GM23338 (cell line): ENCODE measurements at regions not wholly inside any gene's neighbourhood (a gene's known extent, or its start where the extent isn't known, plus 50 kb on each side); places are given as distances from the start of the nearest gene placed in this dataset.
"Not testable (repeated sequence)": the region's sequence is repeated elsewhere in the genome, so short reads cannot be mapped to it uniquely, and the experiment has no call there.

Source experiments
- ATAC-seq: fragments of 200-7000 bp; cut with Tn5 transposase; 3 replicates; pipeline ENCODE4 v1.9.1; 2020
- DNase-seq: peaks from one replicate; pipeline ENCODE4 v3.0.0-alpha.2; 2015; ENCODE audit warnings: low spot score
- H2AFZ ChIP-seq: fragments of 200-600 bp; sonication (generic); 2 replicates; pipeline ENCODE4 v1.8.0; 2016; ENCODE audit warnings: antibody characterized with exemption, mild to moderate bottlenecking, moderate library complexity
- H3F3A ChIP-seq: fragments of 200-600 bp; sonication (generic); replicated peaks from 2 replicates; pipeline ENCODE4 v1.8.0; 2017; ENCODE audit warnings: antibody characterized with exemption, mixed run types, low read depth
- H3K27ac ChIP-seq: fragments of 200-600 bp; sonication (generic); 2 replicates; pipeline ENCODE4 v1.6.1; 2016; ENCODE audit warnings: low read depth
- H3K27me3 ChIP-seq: fragments of 200-600 bp; sonication (generic); 2 replicates; pipeline ENCODE4 v1.8.0; 2016; ENCODE audit warnings: mild to moderate bottlenecking, mixed run types, moderate library complexity; ENCODE audit not compliant: insufficient read depth
- H3K36me3 ChIP-seq: fragments of 200-600 bp; sonication (generic); 2 replicates; pipeline ENCODE4 v1.8.0; 2016; ENCODE audit warnings: mild to moderate bottlenecking; ENCODE audit not compliant: insufficient read depth
- H3K4me1 ChIP-seq: fragments of 200-600 bp; sonication (generic); 2 replicates; pipeline ENCODE4 v1.8.0; 2016; ENCODE audit warnings: mild to moderate bottlenecking, moderate library complexity; ENCODE audit not compliant: insufficient read depth
- H3K4me2 ChIP-seq: fragments of 200-600 bp; sonication (generic); 2 replicates; pipeline ENCODE4 v1.7.1; 2017; ENCODE audit warnings: mixed run types
- H3K4me3 ChIP-seq: fragments of 200-600 bp; sonication (generic); 2 replicates; pipeline ENCODE4 v1.6.1; 2016; ENCODE audit warnings: mixed run types
- H3K79me2 ChIP-seq: fragments of 200-600 bp; sonication (generic); replicated peaks from 2 replicates; pipeline ENCODE4 v1.8.0; 2017; ENCODE audit warnings: mild to moderate bottlenecking; ENCODE audit not compliant: insufficient read depth
- H3K9me2 ChIP-seq: fragments of 200-600 bp; sonication (generic); 2 replicates; pipeline ENCODE4 v1.8.0; 2017; ENCODE audit not compliant: insufficient read depth
- H4K20me1 ChIP-seq: fragments of 200-600 bp; sonication (generic); replicated peaks from 2 replicates; pipeline ENCODE4 v1.8.0; 2017; ENCODE audit warnings: mild to moderate bottlenecking; ENCODE audit not compliant: insufficient read depth
- H3K27ac Mint-ChIP-seq: 2 replicates; pipeline ENCODE4 v1.8.0; 2020; ENCODE audit warnings: inconsistent platforms, mild to moderate bottlenecking, moderate library complexity, mixed read lengths
- H3K27me3 Mint-ChIP-seq: 3 replicates; pipeline ENCODE4 v1.8.0; 2022; ENCODE audit warnings: low read depth, mild to moderate bottlenecking, moderate library complexity, mixed read lengths, inconsistent platforms; ENCODE audit not compliant: insufficient read depth, poor library complexity
- H3K36me3 Mint-ChIP-seq: 3 replicates; pipeline ENCODE4 v1.8.0; 2021; ENCODE audit warnings: low read depth, mild to moderate bottlenecking, inconsistent platforms, moderate library complexity, mixed read lengths
- H3K4me1 Mint-ChIP-seq: 3 replicates; pipeline ENCODE4 v1.8.0; 2020; ENCODE audit warnings: mild to moderate bottlenecking, inconsistent platforms, mixed read lengths
- H3K4me3 Mint-ChIP-seq: 3 replicates; pipeline ENCODE4 v1.8.0; 2021; ENCODE audit warnings: moderate library complexity, mild to moderate bottlenecking, inconsistent platforms, mixed read lengths
- H3K9me3 Mint-ChIP-seq: 3 replicates; pipeline ENCODE4 v1.8.0; 2020; ENCODE audit warnings: moderate library complexity, mild to moderate bottlenecking, inconsistent platforms, mixed read lengths
- CREB1 ChIP-seq: fragments of 250-450 bp; sonication (Bioruptor Pico); IDR thresholded peaks from 2 replicates; pipeline ENCODE4 v1.5.0; 2020; ENCODE audit warnings: low read depth, mild to moderate bottlenecking, moderate library complexity
- EZH2phosphoT487 ChIP-seq: fragments of 200-600 bp; sonication (generic); IDR thresholded peaks from one replicate; pipeline ENCODE4 v1.8.1; 2018; ENCODE audit warnings: antibody characterized with exemption; ENCODE audit not compliant: unreplicated experiment
- NANOG ChIP-seq: IDR thresholded peaks from 2 replicates; pipeline ENCODE4 v1.6.1; 2016; ENCODE audit warnings: antibody characterized with exemption, borderline replicate concordance
- ZNF114 ChIP-seq: fragments of 250-450 bp; sonication (Bioruptor Pico); IDR thresholded peaks from 2 replicates; pipeline ENCODE4 v1.5.0; 2020; ENCODE audit warnings: mild to moderate bottlenecking, moderate library complexity
- TF ChIP-seq, protein P1 (sequence below): IDR thresholded peaks from 2 replicates; pipeline ENCODE4 v1.6.1; 2016; ENCODE audit warnings: antibody characterized with exemption
- TF ChIP-seq, protein P2 (sequence below): fragments of 250-450 bp; sonication (Bioruptor Pico); IDR thresholded peaks from 2 replicates; pipeline ENCODE4 v1.5.0; 2020; ENCODE audit warnings: mild to moderate bottlenecking, moderate library complexity

DNA sequence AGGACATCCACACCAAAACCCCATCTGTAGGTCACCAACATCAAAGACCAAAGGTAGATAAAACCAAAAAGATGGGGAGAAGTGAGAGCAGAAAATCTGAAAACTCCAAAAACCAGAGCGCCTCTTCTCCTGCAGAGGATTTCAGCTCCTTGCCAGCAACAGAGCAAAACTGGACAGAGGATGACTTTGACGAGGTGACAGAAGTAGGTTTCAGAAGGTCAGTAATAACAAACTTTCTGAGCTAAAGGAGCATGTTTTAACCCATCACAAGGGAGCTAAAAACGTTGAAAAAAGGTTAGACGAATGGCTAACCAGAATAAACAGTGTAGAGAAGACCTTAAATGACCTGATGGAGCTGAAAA is 142.9 kb upstream of the FBXL7 start:
- H3K4me2 ChIP-seq, H3K27me3 ChIP-seq, H3K36me3 ChIP-seq, H3K79me2 ChIP-seq, H3K27ac ChIP-seq, H3F3A ChIP-seq, DNase-seq, H3K4me3 ChIP-seq, H2AFZ ChIP-seq, H4K20me1 ChIP-seq, H3K4me1 Mint-ChIP-seq, ATAC-seq, H3K9me3 Mint-ChIP-seq, H3K4me3 Mint-ChIP-seq, H3K4me1 ChIP-seq, H3K27me3 Mint-ChIP-seq, H3K36me3 Mint-ChIP-seq, H3K27ac Mint-ChIP-seq: not testable (repeated sequence)
- H3K9me2 ChIP-seq: peaks cover 22% of the 10 kb centered on the region

DNA sequence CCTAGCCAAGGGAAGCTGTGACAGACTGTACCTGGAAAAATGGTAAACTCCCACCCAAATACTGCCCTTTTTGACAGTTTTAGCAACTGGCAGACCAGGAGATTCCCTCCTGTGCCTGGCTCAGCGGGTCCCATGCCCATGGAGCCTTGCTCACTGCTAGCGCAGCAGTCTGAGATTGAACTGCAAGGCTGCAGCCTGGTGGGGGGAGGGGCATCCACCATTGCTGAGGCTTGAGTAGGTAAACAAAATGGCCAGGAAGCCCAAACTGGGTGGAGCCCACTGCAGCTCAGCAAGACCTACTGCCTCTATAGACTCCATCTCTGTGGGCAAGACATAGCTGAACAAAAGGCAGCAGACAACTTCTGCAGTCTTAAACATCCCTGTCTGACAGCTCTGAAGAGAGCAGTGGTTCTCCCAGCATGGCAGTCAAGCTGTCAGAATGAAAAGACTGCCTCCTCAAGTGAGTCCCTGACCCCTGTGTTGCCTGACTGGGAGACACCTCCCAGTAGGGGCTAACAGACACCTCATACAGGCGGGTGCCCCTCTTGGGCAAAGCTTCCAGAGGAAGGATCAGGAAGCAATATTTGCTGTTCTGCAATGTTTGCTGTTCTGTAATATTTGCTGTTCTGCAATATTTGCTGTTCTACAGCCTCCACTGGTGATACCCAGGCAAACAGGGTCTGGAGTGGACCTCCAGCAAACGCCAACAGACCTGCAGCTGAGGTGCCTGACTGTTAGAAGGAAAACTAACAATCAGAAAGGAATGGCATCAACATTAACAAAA is 143.5 kb upstream of the FBXL7 start:
- H4K20me1 ChIP-seq, H3K4me3 Mint-ChIP-seq, H3K4me1 ChIP-seq, ATAC-seq, H3K36me3 Mint-ChIP-seq, H3K4me3 ChIP-seq, H3K9me3 Mint-ChIP-seq, H3K79me2 ChIP-seq, H3F3A ChIP-seq, H3K4me2 ChIP-seq, DNase-seq, H3K27me3 ChIP-seq, H3K36me3 ChIP-seq, H3K27ac ChIP-seq, H3K4me1 Mint-ChIP-seq, H3K27ac Mint-ChIP-seq, H2AFZ ChIP-seq, H3K27me3 Mint-ChIP-seq: not testable (repeated sequence)
- peaks cover 22% of the 10 kb centered on the region for H3K9me2 ChIP-seq

DNA sequence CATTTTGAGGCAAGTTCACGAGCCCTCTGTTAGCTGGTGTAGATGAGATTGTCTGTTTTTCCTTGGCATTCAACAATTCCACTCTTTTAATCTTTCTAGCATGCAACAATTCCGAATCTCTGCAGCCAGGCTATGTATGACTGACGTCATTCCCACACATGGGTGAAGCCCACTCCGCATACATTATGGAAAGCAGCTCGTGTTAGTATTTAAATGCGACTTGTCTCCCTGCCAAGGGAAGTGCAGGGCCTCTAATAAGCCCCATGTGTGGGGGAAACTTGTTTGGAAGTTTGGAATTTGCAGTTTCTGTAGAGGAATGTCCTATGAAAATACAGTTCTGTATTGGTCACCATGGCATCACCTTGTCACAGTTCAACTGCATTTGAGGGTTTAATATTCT is 146.0 kb upstream of the FBXL7 start:
- H3K4me1 ChIP-seq: no peaks in the 10 kb centered on the region
- H3K36me3 ChIP-seq: no peaks in the 10 kb centered on the region
- Mint-ChIP-seq H3K27me3 (no peaks in the 10 kb centered on the region), H3K9me3 (no peaks in the 10 kb centered on the region), H3K36me3 (no peaks in the 10 kb centered on the region), H3K4me3 (no peak overlapping the region), H3K4me1 (peaks cover 8% of the 10 kb centered on the region), H3K27ac (no peak overlapping the region)
- no peaks in the 10 kb centered on the region for H3F3A ChIP-seq
- no peak overlapping the region for H3K4me2 ChIP-seq
- H3K79me2 ChIP-seq: no peaks in the 10 kb centered on the region
- H3K9me2 ChIP-seq: peaks cover 22% of the 10 kb centered on the region
- no peak overlapping the region; the same call in 1 of the 2 replicates for H2AFZ ChIP-seq
- no peak overlapping the region for H3K4me3 ChIP-seq
- DNase-seq (peak; percentile 14), ATAC-seq (peak; percentile 51)
- H4K20me1 ChIP-seq: no peaks in the 10 kb centered on the region
- TF ChIP-seq, protein P1, sequence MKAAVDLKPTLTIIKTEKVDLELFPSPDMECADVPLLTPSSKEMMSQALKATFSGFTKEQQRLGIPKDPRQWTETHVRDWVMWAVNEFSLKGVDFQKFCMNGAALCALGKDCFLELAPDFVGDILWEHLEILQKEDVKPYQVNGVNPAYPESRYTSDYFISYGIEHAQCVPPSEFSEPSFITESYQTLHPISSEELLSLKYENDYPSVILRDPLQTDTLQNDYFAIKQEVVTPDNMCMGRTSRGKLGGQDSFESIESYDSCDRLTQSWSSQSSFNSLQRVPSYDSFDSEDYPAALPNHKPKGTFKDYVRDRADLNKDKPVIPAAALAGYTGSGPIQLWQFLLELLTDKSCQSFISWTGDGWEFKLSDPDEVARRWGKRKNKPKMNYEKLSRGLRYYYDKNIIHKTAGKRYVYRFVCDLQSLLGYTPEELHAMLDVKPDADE: no peak
- TF ChIP-seq, protein P2, sequence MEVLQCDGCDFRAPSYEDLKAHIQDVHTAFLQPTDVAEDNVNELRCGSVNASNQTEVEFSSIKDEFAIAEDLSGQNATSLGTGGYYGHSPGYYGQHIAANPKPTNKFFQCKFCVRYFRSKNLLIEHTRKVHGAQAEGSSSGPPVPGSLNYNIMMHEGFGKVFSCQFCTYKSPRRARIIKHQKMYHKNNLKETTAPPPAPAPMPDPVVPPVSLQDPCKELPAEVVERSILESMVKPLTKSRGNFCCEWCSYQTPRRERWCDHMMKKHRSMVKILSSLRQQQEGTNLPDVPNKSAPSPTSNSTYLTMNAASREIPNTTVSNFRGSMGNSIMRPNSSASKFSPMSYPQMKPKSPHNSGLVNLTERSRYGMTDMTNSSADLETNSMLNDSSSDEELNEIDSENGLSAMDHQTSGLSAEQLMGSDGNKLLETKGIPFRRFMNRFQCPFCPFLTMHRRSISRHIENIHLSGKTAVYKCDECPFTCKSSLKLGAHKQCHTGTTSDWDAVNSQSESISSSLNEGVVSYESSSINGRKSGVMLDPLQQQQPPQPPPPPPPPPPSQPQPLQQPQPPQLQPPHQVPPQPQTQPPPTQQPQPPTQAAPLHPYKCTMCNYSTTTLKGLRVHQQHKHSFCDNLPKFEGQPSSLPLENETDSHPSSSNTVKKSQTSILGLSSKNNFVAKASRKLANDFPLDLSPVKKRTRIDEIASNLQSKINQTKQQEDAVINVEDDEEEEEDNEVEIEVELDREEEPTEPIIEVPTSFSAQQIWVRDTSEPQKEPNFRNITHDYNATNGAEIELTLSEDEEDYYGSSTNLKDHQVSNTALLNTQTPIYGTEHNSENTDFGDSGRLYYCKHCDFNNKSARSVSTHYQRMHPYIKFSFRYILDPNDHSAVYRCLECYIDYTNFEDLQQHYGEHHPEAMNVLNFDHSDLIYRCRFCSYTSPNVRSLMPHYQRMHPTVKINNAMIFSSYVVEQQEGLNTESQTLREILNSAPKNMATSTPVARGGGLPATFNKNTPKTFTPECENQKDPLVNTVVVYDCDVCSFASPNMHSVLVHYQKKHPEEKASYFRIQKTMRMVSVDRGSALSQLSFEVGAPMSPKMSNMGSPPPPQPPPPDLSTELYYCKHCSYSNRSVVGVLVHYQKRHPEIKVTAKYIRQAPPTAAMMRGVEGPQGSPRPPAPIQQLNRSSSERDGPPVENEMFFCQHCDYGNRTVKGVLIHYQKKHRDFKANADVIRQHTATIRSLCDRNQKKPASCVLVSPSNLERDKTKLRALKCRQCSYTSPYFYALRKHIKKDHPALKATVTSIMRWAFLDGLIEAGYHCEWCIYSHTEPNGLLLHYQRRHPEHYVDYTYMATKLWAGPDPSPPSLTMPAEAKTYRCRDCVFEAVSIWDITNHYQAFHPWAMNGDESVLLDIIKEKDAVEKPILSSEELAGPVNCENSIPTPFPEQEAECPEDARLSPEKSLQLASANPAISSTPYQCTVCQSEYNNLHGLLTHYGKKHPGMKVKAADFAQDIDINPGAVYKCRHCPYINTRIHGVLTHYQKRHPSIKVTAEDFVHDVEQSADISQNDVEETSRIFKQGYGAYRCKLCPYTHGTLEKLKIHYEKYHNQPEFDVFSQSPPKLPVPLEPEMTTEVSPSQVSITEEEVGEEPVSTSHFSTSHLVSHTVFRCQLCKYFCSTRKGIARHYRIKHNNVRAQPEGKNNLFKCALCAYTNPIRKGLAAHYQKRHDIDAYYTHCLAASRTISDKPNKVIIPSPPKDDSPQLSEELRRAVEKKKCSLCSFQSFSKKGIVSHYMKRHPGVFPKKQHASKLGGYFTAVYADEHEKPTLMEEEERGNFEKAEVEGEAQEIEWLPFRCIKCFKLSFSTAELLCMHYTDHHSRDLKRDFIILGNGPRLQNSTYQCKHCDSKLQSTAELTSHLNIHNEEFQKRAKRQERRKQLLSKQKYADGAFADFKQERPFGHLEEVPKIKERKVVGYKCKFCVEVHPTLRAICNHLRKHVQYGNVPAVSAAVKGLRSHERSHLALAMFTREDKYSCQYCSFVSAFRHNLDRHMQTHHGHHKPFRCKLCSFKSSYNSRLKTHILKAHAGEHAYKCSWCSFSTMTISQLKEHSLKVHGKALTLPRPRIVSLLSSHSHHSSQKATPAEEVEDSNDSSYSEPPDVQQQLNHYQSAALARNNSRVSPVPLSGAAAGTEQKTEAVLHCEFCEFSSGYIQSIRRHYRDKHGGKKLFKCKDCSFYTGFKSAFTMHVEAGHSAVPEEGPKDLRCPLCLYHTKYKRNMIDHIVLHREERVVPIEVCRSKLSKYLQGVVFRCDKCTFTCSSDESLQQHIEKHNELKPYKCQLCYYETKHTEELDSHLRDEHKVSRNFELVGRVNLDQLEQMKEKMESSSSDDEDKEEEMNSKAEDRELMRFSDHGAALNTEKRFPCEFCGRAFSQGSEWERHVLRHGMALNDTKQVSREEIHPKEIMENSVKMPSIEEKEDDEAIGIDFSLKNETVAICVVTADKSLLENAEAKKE (CRISPR knock-in tag): no peak
- TF ChIP-seq NANOG (no peak), ZNF114 (no peak), CREB1 (CRISPR knock-in tag) (0 out of 2 replicates have a peak, but pooled peaks have one; percentile 12), EZH2phosphoT487 (no peak)
- no peak overlapping the region for H3K27ac ChIP-seq
- H3K27me3 ChIP-seq: no peaks in the 10 kb centered on the region
